GM18498 (cell line): ENCODE measurements at regions not wholly inside any gene's neighbourhood (a gene's known extent, or its start where the extent isn't known, plus 50 kb on each side); places are given as distances from the start of the nearest gene placed in this dataset.

Experiments used
- ATAC-seq: cut with Tn5 transposase; IDR thresholded peaks from one replicate; pipeline ENCODE4 v1.9.1; 2021; ENCODE audit warnings: mild to moderate bottlenecking, moderate library complexity; ENCODE audit not compliant: unreplicated experiment

DNA sequence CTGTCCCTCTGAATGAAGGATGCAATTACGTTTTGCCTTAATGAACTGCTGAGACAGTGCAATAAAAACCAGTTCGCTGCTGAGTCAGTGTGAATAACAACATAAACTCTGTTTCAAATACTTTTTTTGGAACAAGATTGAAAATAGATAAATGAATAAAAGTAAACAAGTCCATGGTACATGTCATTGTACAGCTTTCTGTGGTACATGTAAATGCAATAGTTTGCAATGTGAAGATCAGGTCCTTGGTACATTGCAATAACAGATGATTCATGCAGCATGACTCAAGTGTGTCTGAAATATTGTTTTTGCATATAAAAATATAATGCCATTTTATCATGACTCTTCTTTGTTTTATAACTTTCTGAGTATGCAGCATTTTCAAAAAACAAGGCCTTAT is 193.4 kb upstream of the PACRGL start:
- no peak for ATAC-seq

DNA sequence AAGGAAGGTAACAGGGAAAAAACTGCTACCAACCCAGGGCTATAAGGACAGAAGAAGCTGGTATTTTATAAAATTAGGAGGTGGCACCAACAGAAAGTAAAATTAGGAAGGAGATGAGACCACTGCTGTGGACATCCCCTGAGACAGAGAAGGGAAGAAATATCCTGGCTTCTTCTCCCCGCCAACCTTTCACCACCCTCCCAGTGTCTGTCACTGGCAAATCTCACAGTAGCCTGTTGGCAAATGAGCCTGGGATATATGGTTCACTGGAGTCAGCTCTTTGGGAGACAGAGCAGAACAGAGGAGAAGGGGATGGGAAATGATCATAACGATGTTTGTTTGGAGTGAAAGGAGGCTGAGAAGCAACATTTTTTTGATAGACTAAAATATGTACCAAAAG is 190.9 kb upstream of the PACRGL start:
- ATAC-seq = no peak

DNA sequence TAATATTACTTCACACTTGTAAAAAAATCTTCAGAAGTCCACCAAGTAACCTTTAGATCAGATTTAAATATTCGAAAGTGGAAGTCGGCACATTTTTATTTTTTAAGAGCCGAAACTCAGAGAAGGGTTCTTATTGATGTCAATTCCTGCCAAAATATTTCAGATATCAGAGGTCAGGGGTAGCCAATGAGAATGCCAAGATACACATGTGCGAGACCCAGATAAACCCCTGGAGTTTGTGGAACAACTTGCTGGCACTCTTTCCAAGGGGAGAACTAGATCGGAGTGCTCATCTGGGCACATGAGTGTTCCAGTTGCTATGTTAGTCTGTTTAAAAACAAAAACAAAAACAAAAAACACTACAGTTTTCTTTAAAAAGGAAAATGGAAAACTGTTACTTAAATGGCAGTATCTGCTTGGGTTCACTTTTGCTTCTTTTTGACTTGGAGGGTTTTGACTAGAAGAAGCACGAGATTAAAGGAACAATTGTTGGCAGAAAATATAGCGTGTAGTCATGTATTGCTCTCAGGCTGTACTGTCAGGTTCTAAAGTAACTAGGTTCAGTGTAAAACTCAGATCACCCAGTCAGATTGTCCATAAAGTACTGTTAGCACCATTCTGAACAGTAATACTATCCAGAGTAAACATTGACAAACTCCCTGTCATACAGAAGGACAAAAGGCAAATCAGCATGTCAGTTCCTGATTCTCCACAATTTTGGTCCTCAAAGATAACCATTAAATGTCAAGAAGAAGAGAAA is 188.0 kb upstream of the PACRGL start:
- no peak for ATAC-seq

DNA sequence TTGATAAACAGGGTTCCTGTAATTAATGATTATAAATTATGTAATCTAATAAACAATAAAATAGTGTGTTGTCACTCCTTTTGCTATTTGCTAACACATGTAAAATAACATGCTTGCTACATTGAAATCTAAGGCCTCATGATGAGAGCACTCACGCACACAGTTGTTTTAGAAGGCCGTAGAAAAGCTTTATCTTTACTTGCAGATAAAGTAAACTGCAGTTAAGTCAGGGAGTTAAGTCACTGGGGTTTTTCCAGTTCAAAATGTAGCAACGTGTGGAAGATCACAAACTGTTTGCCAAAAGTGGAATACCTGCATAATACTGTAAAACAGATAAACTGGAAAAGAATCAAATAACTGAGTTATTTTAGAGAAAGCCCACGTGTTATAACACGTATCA is 187.3 kb upstream of the PACRGL start:
- ATAC-seq = no peak

DNA sequence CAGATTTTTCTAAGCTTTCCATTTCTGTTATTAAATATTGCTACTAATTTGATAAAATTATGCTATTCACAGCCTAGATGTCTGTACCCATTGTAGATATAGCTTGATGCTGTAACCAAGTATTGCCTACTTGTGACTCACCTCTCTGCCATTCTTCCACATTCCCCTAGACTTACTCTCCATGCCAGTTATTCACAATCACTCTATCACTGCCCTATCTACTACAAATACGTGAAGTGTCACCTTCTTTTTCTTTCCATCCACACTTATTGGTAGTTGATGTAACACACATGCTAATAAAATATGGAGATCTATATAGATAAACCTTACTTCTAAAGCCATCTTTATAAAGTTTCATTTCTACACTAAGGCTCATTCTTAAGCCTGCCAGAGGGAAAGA is 179.4 kb upstream of the PACRGL start:
- ATAC-seq = no peak

DNA sequence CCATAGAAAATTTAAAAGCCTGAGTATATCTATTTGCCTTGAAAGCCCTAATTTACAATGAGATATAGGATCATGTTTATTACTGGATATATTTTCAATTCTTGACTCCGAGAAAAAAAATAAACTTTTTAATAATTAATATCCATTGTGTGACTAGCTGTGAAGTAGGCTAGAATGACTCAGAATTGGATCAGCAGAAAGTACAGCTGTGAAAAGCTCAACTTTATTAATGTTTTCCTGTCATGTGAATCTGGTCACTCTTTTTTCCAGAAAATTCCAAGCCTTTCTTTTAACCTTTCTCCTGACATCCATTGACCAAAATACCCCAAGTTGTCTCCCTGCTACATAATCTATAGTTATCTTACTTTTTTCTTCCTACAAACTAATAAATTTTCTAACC is 171.8 kb upstream of the PACRGL start:
- no peak for ATAC-seq

DNA sequence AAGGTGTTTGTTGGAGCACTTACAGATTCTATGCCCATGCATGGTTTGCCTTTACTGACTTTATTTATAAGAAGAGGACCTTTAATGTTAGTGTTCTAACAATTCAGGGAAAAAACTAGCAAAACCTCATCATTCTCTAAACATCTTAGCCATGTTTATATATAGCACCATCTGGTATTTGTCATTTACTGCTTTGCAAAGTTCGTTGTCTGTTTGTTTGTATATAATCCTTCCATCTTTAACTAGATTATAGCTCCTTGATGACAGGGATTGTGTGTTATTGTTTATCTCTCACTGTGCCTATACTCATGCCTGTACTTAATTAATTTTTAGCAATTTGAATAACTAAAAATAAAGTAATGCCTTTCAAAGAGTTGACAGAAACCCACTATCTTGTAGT is 170.6 kb upstream of the PACRGL start:
- no peak for ATAC-seq

DNA sequence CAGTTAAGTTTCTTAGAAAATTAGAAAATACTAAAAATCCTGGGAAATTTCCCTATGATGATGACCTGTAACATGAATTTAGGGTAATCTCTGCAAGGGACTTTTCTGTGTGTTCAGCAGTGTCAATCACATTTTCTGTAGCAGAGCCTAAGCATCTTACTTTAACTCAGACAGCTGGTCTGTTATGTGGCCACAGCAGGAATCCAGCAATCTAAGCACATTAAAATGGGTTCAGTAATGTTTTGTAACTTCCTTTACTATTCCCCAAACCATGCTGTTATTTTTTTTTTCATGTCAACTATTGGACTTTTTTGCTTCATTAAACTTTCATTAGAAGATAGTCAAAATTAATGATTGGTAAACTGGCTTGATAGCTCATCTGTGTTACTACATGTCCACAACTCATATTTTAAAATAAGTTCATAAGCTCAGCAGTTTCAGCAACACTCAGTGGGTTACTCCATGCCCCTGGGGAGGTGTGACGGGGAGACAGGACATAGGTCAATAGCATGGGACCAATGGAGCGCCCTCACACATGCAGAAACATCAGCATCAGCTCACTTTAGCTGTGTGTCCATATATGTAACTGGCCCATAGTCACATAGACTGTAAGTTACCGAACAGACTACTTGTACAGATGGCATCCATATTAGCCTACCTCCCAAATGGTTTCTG is 168.0 kb upstream of the PACRGL start:
- no peak for ATAC-seq

DNA sequence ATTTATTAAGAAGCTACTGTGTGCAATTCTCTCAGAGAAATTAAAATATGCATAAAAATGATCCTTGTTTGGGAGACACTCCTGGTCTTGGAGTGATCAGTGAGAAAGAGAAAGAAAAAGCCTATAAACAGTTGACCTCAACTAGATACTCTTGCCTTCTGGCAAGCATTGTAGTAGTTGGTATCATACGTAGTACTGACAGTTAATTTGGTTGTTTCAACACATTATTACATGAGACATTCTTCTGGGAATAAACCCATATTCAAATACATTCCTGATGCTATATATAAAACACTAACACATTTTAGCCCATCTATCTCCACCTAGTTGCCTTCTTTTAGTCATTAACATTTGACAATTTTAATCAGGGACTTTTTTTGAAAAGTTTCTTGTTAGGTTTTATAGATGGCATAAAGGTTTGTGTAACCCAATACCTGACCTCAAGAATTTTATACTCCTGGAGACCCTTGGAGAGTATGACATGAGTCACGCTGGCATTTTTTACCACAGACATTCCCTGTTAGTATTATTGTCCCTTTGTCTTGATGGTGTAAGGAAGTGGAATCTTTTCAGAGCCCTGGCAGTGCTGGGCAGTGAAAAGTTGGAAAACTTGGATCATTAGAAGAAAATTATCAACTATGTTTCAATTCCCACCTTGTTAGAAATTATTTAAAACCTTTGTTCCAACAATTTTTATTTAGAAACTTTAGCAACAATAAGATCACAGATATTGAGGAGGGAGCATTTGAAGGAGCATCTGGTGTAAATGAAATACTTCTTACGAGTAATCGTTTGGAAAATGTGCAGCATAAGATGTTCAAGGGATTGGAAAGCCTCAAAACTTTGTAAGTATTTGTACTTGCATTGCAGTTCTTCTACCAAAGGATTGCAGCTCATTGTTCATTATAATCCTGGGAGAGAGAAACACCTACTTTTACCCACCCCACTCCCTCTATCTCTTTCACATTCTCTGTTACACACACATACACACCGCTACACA is 167.1 kb upstream of the PACRGL start:
- no peak for ATAC-seq

DNA sequence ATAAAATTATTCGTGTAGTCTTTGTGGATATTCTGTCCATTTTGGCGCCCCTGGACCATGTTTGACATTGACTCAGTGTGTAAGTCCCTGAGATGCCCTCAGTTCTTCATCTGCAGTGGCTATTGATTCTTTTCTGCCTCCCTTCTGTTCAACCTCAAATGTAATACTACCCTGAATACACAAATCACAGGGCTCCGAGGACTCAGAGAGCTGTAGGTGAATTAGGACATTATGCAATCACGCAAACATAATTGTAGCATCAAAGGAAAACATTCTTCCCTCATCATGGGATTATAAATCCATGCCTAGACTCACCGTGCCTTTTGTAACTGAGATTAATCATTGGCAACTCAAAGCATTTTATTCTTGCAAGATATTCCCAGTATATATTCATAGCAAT is 161.4 kb upstream of the PACRGL start:
- ATAC-seq = no peak

DNA sequence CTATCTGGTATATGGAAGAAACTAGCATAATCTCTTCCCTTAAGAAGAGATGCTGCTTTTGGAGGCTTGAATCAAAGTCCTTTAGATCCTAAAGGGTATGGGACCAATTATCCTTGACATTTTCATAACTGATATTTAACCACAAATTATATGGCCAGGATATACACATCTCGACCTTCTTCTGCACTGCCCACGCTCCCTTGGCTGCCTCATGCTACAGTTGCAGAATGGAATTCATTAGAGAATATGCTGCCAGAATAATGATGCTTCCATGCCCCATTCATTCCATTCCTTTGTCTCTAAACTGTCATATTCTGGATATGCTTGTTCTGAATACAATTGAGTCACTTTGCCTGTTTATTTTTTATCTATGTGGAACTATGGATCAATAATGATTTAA is 157.1 kb upstream of the PACRGL start:
- ATAC-seq = no peak

DNA sequence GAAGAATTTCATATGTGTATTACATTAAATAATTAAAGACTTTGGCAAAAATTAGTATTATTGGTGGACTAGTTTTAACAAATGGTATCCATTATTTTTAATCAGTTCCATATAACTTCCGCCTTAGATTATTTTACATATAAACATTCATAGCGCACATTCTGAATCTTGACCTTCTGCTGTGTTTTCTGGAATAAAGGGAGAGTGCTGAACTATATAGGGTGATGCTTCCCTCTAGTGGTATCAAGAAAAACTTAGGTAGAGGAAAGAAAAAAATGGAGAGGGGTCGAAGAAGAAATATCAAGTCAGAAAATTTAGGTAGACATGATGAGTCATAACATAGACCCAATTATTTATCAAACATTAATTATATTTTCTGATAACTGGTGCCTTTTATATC is 155.6 kb upstream of the PACRGL start:
- ATAC-seq = no peak

DNA sequence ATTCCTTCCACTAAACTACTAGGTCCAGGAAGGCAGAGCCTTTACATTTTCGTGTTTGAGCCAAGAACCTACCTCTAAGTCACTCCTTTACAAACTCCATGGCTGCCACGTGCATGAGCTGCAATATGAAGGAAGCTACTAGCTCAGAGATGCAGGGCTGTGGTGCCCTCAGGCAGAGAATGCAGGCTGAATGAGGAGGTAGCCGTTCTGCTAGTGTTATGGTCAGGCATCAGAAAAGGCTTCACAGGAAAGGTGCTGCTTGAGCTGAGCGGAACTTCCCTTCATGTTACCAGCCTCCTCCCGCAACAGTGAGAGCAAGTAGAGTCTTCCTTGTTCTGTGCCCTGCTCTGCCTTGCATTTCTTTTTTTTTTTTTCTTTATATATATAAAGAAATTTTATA is 148.3 kb upstream of the PACRGL start:
- no peak for ATAC-seq

DNA sequence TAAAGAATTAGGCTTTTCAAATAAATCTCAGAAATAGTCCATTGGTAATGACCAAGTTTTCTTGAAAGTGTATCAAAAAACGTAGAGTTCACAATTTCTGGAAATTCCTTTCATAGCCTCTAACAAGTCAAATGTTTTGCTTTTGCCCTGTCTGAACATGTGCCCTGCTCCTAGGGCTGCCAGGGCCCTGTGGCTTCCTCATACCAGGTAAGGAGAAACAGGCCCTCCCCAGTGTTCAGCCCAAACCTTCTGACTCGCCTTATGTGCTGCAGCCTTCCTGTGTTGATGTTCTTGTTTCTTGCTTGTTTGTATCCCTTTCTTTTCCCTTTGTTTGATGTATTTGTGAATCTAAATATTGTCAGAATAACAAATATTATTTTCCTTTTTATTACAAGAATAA is 146.1 kb upstream of the PACRGL start:
- ATAC-seq = no peak

DNA sequence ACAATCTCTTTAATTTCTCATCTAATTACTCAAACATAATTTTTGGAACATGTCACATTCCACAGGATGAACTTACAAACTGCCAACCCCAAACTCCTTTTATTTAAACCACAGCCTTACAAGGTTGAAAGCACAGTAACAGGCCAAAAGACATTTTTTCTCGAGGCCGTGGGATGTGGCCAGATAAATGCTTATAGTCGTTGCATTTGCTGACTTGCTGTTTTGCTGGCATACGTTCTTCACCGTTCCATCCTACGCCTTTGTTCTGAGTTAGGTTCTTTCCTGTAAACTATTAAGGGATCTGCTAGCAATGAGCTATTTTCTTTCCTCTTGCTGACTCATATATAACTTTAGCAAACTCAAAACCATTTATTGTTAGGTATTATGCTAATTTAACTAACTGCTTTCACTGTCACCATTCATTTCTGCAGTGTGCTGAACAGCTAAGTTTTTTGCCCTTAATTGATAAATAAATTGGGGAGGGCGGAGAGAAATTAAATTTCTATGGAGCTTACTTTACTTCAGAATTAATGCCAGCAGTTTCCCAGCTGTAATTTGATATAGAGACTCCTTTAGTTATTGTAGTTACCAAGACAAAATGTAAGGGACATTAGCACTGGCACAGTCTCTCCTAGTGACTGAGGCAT is 135.1 kb upstream of the PACRGL start:
- ATAC-seq = no peak

DNA sequence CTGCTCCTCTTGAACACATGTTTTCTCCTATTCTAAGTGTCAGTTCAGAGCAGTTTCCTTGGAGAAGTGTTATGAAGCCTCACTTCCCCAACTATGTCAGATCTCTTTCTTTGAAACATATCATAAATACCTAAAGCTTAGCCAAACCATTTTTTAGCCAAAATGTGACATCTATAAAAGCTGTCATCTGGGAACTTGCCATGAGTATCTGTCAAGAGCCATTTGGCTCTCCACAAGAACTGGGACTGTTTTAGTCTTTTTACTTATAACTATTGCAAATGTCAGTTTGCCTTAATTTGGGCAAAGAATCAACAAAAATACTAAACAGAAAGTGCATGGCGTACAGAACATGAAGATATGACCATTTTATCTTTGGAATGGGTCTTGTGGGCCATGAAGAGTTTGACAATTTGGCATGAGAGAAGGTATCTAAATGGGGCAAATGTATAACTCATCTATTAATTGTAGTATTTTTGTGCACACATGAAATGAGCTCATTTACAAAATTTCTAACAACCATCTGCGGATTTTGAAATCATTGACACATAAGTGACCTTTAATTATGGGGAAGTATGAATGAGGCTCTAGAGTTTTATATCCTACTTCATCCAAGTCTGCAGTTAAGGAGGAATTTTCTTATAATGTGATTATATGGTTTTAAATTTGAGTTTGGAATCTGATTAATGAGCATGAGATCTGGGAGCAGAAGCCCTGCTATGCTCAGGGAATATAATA is 129.1 kb upstream of the PACRGL start:
- no peak for ATAC-seq

DNA sequence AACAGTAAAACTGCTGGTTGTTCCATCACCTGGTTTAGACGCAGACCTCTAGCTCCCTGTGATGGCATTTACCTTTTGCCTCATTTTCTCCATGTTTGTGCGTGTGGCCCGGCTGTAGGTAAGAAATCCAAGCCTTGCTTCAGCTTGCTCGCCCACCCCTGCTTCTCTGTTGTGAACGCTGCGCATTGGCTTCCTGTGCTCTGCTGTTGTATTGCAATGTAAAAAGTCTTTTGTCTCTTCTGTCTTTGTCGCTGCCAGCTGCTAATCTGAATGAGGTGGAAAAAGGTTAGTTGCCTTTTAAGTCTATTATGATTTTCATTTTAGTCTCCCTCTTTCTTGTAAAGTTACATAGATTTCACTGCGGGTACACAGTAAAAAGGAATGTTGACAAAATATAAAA is 127.3 kb upstream of the PACRGL start:
- no peak for ATAC-seq

DNA sequence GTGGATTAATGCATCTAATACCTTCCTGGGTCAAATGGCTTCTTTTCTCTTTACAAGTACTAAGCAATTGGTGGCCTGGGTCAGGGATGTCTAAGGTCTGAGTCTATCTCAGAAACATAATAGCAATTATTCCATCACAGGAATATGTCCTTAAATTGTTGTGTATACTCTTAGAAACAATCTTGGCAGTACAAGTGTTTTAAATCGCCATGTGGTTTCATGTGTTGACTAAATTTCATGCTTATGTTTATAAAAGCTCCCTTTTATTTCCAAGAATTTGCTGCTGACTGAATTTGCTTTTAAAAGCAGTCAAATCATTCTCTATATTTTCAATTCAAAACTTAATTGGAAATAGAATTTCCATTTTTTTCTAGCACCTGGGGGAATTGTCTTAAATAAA is 125.3 kb upstream of the PACRGL start:
- ATAC-seq = no peak

DNA sequence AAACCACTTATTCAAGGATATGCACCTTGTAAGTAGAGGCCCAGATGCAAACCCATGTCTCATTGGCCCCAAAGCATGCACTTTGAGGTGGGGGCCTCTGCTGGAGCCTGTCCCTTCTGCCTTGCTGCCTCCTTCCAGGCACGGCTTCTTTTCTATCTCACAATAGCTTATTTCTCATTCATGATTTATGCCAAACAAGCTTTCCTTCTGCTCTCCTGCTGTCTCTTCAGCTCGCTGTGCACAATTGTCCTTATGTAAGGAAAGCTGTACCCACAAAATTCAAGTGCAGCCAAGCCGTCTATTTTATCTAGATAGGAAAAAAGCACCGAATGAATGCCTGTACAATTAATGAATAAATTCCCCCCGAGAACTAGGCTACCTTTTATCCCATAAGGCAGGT is 124.8 kb upstream of the PACRGL start:
- ATAC-seq = no peak

DNA sequence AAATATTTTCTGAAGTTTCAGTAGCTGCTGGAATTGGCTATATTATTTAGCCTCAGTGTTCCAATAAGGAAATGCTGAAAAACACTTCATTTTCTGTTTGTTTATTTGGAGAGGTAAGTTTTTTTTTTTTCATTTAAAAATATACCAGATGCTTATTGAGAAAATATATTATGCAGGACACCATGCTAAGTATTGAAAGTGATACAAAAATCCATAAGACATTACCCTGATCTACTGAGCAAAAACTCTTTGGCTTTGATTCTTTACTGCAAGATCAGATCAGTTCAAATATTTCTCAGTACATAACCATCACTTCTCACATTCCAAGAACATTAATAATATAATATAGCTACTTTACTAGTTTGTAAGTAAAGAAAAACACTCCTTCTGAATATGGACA is 123.4 kb upstream of the PACRGL start:
- no peak for ATAC-seq
